ENCODE measurements at regions not wholly inside any gene's neighbourhood (a gene's known extent, or its start where the extent isn't known, plus 50 kb on each side); places are given as distances from the start of the nearest gene placed in this dataset.
"Not testable (repeated sequence)": the region's sequence is repeated elsewhere in the genome, so short reads cannot be mapped to it uniquely, and the experiment has no call there.

GRCh38 chr1:78715181-78715661 is 65.6 kb downstream of the IFI44 start:
- no peak for DNase-seq

- DNase-seq: no peak
Observed at GRCh38 chr1:78716186-78716585, 66.6 kb downstream of the IFI44 start.

GRCh38 chr1:78718566-78718965 is 68.9 kb downstream of the IFI44 start:
- DNase-seq: no peak

- no peak for DNase-seq
Observed at GRCh38 chr1:78721136-78721535, 71.5 kb downstream of the IFI44 start.

GRCh38 chr1:78722105-78722504 is 72.5 kb downstream of the IFI44 start:
- DNase-seq: no peak

- DNase-seq: no peak
Observed at GRCh38 chr1:78722521-78722920, 72.9 kb downstream of the IFI44 start.

- no peak for DNase-seq
Observed at GRCh38 chr1:78722947-78723346, 73.3 kb downstream of the IFI44 start.

- no peak for DNase-seq
Observed at GRCh38 chr1:78726686-78727085, 77.1 kb downstream of the IFI44 start.

GRCh38 chr1:78728359-78728758 is 78.7 kb downstream of the IFI44 start:
- no peak for DNase-seq

- no peak for DNase-seq
Observed at GRCh38 chr1:78730054-78730453, 80.4 kb downstream of the IFI44 start.

- no peak for DNase-seq
Observed at GRCh38 chr1:78731674-78732073, 82.0 kb downstream of the IFI44 start.

GRCh38 chr1:78737241-78737640 is 87.6 kb downstream of the IFI44 start:
- DNase-seq: no peak

GRCh38 chr1:78743626-78744025 is 94.0 kb downstream of the IFI44 start:
- no peak for DNase-seq

GRCh38 chr1:78745111-78745510 is 95.5 kb downstream of the IFI44 start:
- no peak for DNase-seq

GRCh38 chr1:78753679-78754078 is 104.0 kb downstream of the IFI44 start:
- not testable (repeated sequence) for DNase-seq

- no peak for DNase-seq
Observed at GRCh38 chr1:78755986-78756385, 106.4 kb downstream of the IFI44 start.

GRCh38 chr1:78758506-78758905 is 108.9 kb downstream of the IFI44 start:
- no peak for DNase-seq

- DNase-seq: no peak
Observed at GRCh38 chr1:78759881-78760280, 110.2 kb downstream of the IFI44 start.

GRCh38 chr1:78760858-78761257 is 111.2 kb downstream of the IFI44 start:
- DNase-seq: no peak

GRCh38 chr1:78762113-78762512 is 112.5 kb downstream of the IFI44 start:
- peak; percentile 7 for DNase-seq

GRCh38 chr1:78765489-78765888 is 115.9 kb downstream of the IFI44 start:
- DNase-seq: no peak

GRCh38 chr1:78779831-78780230 is 130.2 kb downstream of the IFI44 start:
- DNase-seq: no peak

- DNase-seq: no peak
Observed at GRCh38 chr1:78787544-78787943, 137.9 kb downstream of the IFI44 start.

GRCh38 chr1:78790174-78790573 is 140.5 kb downstream of the IFI44 start:
- no peak for DNase-seq

GRCh38 chr1:78792756-78793155 is 143.1 kb downstream of the IFI44 start:
- no peak for DNase-seq

Data from NCI-H526 treated with DMSO at 0.1 percent for 48 hours (cell line).